ENCODE measurements at regions not wholly inside any gene's neighbourhood (a gene's known extent, or its start where the extent isn't known, plus 50 kb on each side); places are given as distances from the start of the nearest gene placed in this dataset.
"Not testable (repeated sequence)": the region's sequence is repeated elsewhere in the genome, so short reads cannot be mapped to it uniquely, and the experiment has no call there.

GRCh38 chr14:66330916-66331315 is 155.3 kb upstream of the CCDC196 start:
- no peaks in the 10 kb centered on the region for H3K27me3 ChIP-seq (replicated peaks; ENCODE audit: control insufficient read depth, insufficient read depth, low read length)
- H3K4me1 ChIP-seq (ENCODE audit: control insufficient read depth, insufficient read depth, low read length): no peaks in the 10 kb centered on the region
- no peaks in the 10 kb centered on the region for H3K36me3 ChIP-seq (ENCODE audit: control insufficient read depth, insufficient read depth, low read length, severe bottlenecking)
- H3K9me3 ChIP-seq (ENCODE audit: control insufficient read depth, low read length): peaks cover 3% of the 10 kb centered on the region
- H3K9ac ChIP-seq (ENCODE audit: low read length): no peak overlapping the region
- no peak overlapping the region for H3K4me3 ChIP-seq (ENCODE audit: low read length)
- DNase-seq (ENCODE audit: low read depth): peak; percentile 1

- not testable (repeated sequence) for H3K9ac ChIP-seq (ENCODE audit: low read length); H3K4me1 ChIP-seq (ENCODE audit: control insufficient read depth, insufficient read depth, low read length); H3K4me3 ChIP-seq (ENCODE audit: low read length); H3K27me3 ChIP-seq (replicated peaks; ENCODE audit: control insufficient read depth, insufficient read depth, low read length); DNase-seq (ENCODE audit: low read depth); H3K36me3 ChIP-seq (ENCODE audit: control insufficient read depth, insufficient read depth, low read length, severe bottlenecking); H3K9me3 ChIP-seq (ENCODE audit: control insufficient read depth, low read length)
Measured at GRCh38 chr14:66333293-66333692, 152.9 kb upstream of the CCDC196 start.

- no peak overlapping the region for H3K9ac ChIP-seq (ENCODE audit: low read length)
- DNase-seq (ENCODE audit: low read depth): no peak
- H3K27me3 ChIP-seq (replicated peaks; ENCODE audit: control insufficient read depth, insufficient read depth, low read length): no peaks in the 10 kb centered on the region
- H3K9me3 ChIP-seq (ENCODE audit: control insufficient read depth, low read length): no peaks in the 10 kb centered on the region
- no peak overlapping the region for H3K4me3 ChIP-seq (ENCODE audit: low read length)
- H3K36me3 ChIP-seq (ENCODE audit: control insufficient read depth, insufficient read depth, low read length, severe bottlenecking): no peaks in the 10 kb centered on the region
- H3K4me1 ChIP-seq (ENCODE audit: control insufficient read depth, insufficient read depth, low read length): no peaks in the 10 kb centered on the region
Measured at GRCh38 chr14:66341239-66341638, 144.9 kb upstream of the CCDC196 start.

- Histone ChIP-seq H3K36me3 (ENCODE audit: control insufficient read depth, insufficient read depth, low read length, severe bottlenecking) (no peaks in the 10 kb centered on the region), H3K4me3 (ENCODE audit: low read length) (no peak overlapping the region), H3K4me1 (ENCODE audit: control insufficient read depth, insufficient read depth, low read length) (no peaks in the 10 kb centered on the region), H3K9ac (ENCODE audit: low read length) (no peak overlapping the region), H3K9me3 (ENCODE audit: control insufficient read depth, low read length) (peaks cover 23% of the 10 kb centered on the region), H3K27me3 (replicated peaks; ENCODE audit: control insufficient read depth, insufficient read depth, low read length) (no peaks in the 10 kb centered on the region)
- DNase-seq (ENCODE audit: low read depth): no peak
Measured at GRCh38 chr14:66345986-66346385, 140.2 kb upstream of the CCDC196 start.

DNA sequence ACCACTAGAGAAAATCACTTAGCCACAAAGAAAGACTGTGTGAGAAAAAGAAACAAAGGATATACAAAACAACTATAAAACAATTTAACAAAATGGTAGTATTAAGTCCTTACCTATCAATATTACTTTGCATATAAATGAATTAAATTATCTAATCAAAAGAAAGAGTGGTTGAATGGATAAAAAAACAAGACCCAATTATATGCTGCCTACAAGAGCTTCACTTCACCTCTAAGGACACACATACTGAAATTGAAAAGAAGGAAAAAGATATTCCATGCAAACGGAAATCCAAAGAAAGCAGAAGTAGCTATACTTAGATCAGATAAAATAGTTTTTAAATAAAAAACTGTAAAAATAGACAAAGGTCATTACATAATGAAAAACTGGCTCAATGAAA is 134.9 kb upstream of the CCDC196 start:
- no peaks in the 10 kb centered on the region for H3K27me3 ChIP-seq (replicated peaks; ENCODE audit: control insufficient read depth, insufficient read depth, low read length)
- H3K4me3 ChIP-seq (ENCODE audit: low read length): no peak overlapping the region
- H3K9ac ChIP-seq (ENCODE audit: low read length): no peak overlapping the region
- H3K4me1 ChIP-seq (ENCODE audit: control insufficient read depth, insufficient read depth, low read length): no peaks in the 10 kb centered on the region
- H3K9me3 ChIP-seq (ENCODE audit: control insufficient read depth, low read length): peaks cover 33% of the 10 kb centered on the region
- H3K36me3 ChIP-seq (ENCODE audit: control insufficient read depth, insufficient read depth, low read length, severe bottlenecking): no peaks in the 10 kb centered on the region
- no peak for DNase-seq (ENCODE audit: low read depth)

- no peaks in the 10 kb centered on the region for H3K36me3 ChIP-seq (ENCODE audit: control insufficient read depth, insufficient read depth, low read length, severe bottlenecking)
- H3K9me3 ChIP-seq (ENCODE audit: control insufficient read depth, low read length): no peaks in the 10 kb centered on the region
- H3K4me1 ChIP-seq (ENCODE audit: control insufficient read depth, insufficient read depth, low read length): no peaks in the 10 kb centered on the region
- peak; percentile 83 for DNase-seq (ENCODE audit: low read depth)
- peaks cover 5% of the 10 kb centered on the region for H3K27me3 ChIP-seq (replicated peaks; ENCODE audit: control insufficient read depth, insufficient read depth, low read length)
- H3K9ac ChIP-seq (ENCODE audit: low read length): no peak overlapping the region
- no peak overlapping the region for H3K4me3 ChIP-seq (ENCODE audit: low read length)
Measured at GRCh38 chr14:66359500-66359899, 126.7 kb upstream of the CCDC196 start.

GRCh38 chr14:66360366-66360926 is 125.7 kb upstream of the CCDC196 start:
- no peak for DNase-seq (ENCODE audit: low read depth)
- Histone ChIP-seq H3K36me3 (ENCODE audit: control insufficient read depth, insufficient read depth, low read length, severe bottlenecking) (no peaks in the 10 kb centered on the region), H3K27me3 (replicated peaks; ENCODE audit: control insufficient read depth, insufficient read depth, low read length) (peaks cover 14% of the 10 kb centered on the region), H3K9me3 (ENCODE audit: control insufficient read depth, low read length) (no peaks in the 10 kb centered on the region), H3K4me3 (ENCODE audit: low read length) (no peak overlapping the region), H3K4me1 (ENCODE audit: control insufficient read depth, insufficient read depth, low read length) (no peaks in the 10 kb centered on the region), H3K9ac (ENCODE audit: low read length) (no peak overlapping the region)

GRCh38 chr14:66361013-66361412 is 125.2 kb upstream of the CCDC196 start:
- no peak overlapping the region for H3K4me3 ChIP-seq (ENCODE audit: low read length)
- no peaks in the 10 kb centered on the region for H3K9me3 ChIP-seq (ENCODE audit: control insufficient read depth, low read length)
- H3K36me3 ChIP-seq (ENCODE audit: control insufficient read depth, insufficient read depth, low read length, severe bottlenecking): no peaks in the 10 kb centered on the region
- H3K27me3 ChIP-seq (replicated peaks; ENCODE audit: control insufficient read depth, insufficient read depth, low read length): peaks cover 16% of the 10 kb centered on the region
- no peak overlapping the region for H3K9ac ChIP-seq (ENCODE audit: low read length)
- DNase-seq (ENCODE audit: low read depth): no peak
- H3K4me1 ChIP-seq (ENCODE audit: control insufficient read depth, insufficient read depth, low read length): no peaks in the 10 kb centered on the region

DNA sequence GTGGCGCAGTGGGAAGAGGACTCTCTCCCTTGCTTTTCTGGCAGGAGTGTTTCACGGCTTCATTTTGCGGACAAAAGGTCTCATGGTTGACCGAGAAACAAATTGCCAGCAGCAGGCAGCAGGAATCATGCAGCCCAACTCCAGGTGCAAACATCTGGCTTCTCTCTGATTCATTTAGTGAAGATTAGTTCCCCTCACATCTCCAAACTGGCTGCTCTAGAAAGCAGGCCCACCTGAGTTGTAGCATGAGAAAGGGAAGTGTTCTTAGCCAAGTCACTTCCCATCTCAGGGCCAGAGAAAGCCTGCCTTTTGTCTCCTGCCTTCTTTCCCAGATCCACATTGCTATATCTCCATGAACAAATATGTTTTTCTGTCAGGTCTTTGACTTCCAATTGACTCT is 120.8 kb upstream of the CCDC196 start:
- H3K27me3 ChIP-seq (replicated peaks; ENCODE audit: control insufficient read depth, insufficient read depth, low read length): peaks cover 16% of the 10 kb centered on the region
- no peak for DNase-seq (ENCODE audit: low read depth)
- no peaks in the 10 kb centered on the region for H3K36me3 ChIP-seq (ENCODE audit: control insufficient read depth, insufficient read depth, low read length, severe bottlenecking)
- no peak overlapping the region for H3K4me3 ChIP-seq (ENCODE audit: low read length)
- no peak overlapping the region for H3K9ac ChIP-seq (ENCODE audit: low read length)
- H3K4me1 ChIP-seq (ENCODE audit: control insufficient read depth, insufficient read depth, low read length): no peaks in the 10 kb centered on the region
- H3K9me3 ChIP-seq (ENCODE audit: control insufficient read depth, low read length): no peaks in the 10 kb centered on the region

DNA sequence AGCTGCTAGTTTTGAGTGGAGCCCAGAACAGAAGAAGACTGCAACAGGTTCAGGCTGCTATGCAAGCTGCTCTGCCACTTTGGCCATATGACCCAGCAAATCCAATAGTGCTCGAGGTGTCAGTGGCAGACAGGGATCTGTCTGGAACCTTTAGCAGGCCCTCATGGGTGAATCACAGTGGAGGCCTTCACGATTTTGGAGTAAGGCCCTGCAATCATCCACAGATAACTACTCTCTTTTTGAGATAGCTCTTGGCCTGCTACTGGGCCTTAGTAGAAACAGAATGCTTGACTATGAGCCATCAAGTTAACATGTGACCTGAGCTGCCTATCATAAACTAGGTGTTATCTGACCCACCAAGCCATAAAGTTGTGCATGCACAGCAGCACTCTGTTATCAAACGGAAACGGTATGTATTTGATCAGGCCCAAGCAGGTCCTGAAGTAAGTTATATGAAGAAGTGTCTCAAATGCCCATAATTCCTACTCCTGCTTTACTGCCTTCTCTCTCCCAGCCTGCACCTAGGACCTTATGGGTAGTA is 116.9 kb upstream of the CCDC196 start:
- Histone ChIP-seq H3K4me1 (ENCODE audit: control insufficient read depth, insufficient read depth, low read length) (no peaks in the 10 kb centered on the region), H3K9me3 (ENCODE audit: control insufficient read depth, low read length) (no peaks in the 10 kb centered on the region), H3K36me3 (ENCODE audit: control insufficient read depth, insufficient read depth, low read length, severe bottlenecking) (no peaks in the 10 kb centered on the region), H3K9ac (ENCODE audit: low read length) (no peak overlapping the region), H3K27me3 (replicated peaks; ENCODE audit: control insufficient read depth, insufficient read depth, low read length) (peaks cover 14% of the 10 kb centered on the region), H3K4me3 (ENCODE audit: low read length) (no peak overlapping the region)
- no peak for DNase-seq (ENCODE audit: low read depth)

GRCh38 chr14:66371776-66372175 is 114.4 kb upstream of the CCDC196 start:
- no peaks in the 10 kb centered on the region for H3K27me3 ChIP-seq (replicated peaks; ENCODE audit: control insufficient read depth, insufficient read depth, low read length)
- H3K4me3 ChIP-seq (ENCODE audit: low read length): no peak overlapping the region
- DNase-seq (ENCODE audit: low read depth): no peak
- no peaks in the 10 kb centered on the region for H3K36me3 ChIP-seq (ENCODE audit: control insufficient read depth, insufficient read depth, low read length, severe bottlenecking)
- no peak overlapping the region for H3K9ac ChIP-seq (ENCODE audit: low read length)
- H3K9me3 ChIP-seq (ENCODE audit: control insufficient read depth, low read length): no peaks in the 10 kb centered on the region
- H3K4me1 ChIP-seq (ENCODE audit: control insufficient read depth, insufficient read depth, low read length): no peaks in the 10 kb centered on the region

All from adipocyte (in vitro differentiated cells).